IMR-90 (cell line): ENCODE measurements at regions not wholly inside any gene's neighbourhood (a gene's known extent, or its start where the extent isn't known, plus 50 kb on each side); places are given as distances from the start of the nearest gene placed in this dataset.

Source experiments
- ATAC-seq: fragments of 200-7000 bp; cut with Tn5 transposase; 2 replicates; pipeline ENCODE4 v1.9.1; 2020; ENCODE audit warnings: low read depth, mild to moderate bottlenecking, moderate library complexity
- BruUV-seq: library from RNA; stranded (reverse); fragments of 400-500 nt; replicated peaks from 2 replicates; lab custom pipeline; 2021; lab: Mats Ljungman, UMichigan
- CTCF ChIA-PET: fragments of 300-600 bp; formaldehyde crosslinking; extraction: SDS; loops from one replicate; lab custom pipeline; 2021; ENCODE audit warnings: antibody characterized with exemption; lab: Yijun Ruan, JAX
- POLR2A ChIA-PET: fragments of 300-600 bp; sonication (Branson Sonifier 250); formaldehyde crosslinking; loops from one replicate; lab custom pipeline; 2022; ENCODE audit warnings: antibody characterized with exemption; ENCODE audit not compliant: unreplicated experiment; lab: Charles Lee
- DNase-seq: peaks from one replicate; pipeline ENCODE4 v3.0.0; 2013
- H2AFZ ChIP-seq: replicated peaks from 2 replicates; pipeline ENCODE3; 2013; ENCODE audit warnings: low read length, mild to moderate bottlenecking; ENCODE audit not compliant: poor library complexity
- H2AK5ac ChIP-seq: 2 replicates; pipeline ENCODE4 v1.6.1; 2013; ENCODE audit warnings: low read depth, low read length, inconsistent platforms
- H2AK9ac ChIP-seq: replicated peaks from 2 replicates; pipeline ENCODE3; 2013; ENCODE audit warnings: mild to moderate bottlenecking, low read depth, low read length, moderate library complexity; ENCODE audit not compliant: poor library complexity
- H2BK120ac ChIP-seq: 2 replicates; pipeline ENCODE4 v1.6.1; 2013; ENCODE audit warnings: low read depth, low read length, inconsistent platforms
- H2BK15ac ChIP-seq: 3 replicates; pipeline ENCODE4 v1.6.1; 2013; ENCODE audit warnings: low read depth, low read length, inconsistent platforms
- H2BK20ac ChIP-seq: 2 replicates; pipeline ENCODE4 v1.6.1; 2013; ENCODE audit warnings: low read depth, mild to moderate bottlenecking, inconsistent platforms, low read length, moderate library complexity
- H2BK5ac ChIP-seq: 2 replicates; pipeline ENCODE4 v1.6.1; 2013; ENCODE audit warnings: mild to moderate bottlenecking, low read depth, low read length, inconsistent platforms; ENCODE audit not compliant: poor library complexity, severe bottlenecking
- H3K14ac ChIP-seq: replicated peaks from 2 replicates; pipeline ENCODE4 v1.6.1; 2013; ENCODE audit warnings: low read depth, low read length, inconsistent platforms
- H3K18ac ChIP-seq: 2 replicates; pipeline ENCODE4 v1.6.1; 2013; ENCODE audit warnings: low read depth, low read length, control low read depth
- H3K23ac ChIP-seq: 2 replicates; pipeline ENCODE4 v1.6.1; 2013; ENCODE audit warnings: low read depth, low read length, inconsistent platforms
- H3K27ac ChIP-seq: 2 replicates; pipeline ENCODE4 v1.5.1; 2013; ENCODE audit warnings: mild to moderate bottlenecking, control low read depth, low read length; ENCODE audit not compliant: insufficient read depth
- H3K27me3 ChIP-seq: 2 replicates; pipeline ENCODE4 v1.6.1; 2013; ENCODE audit warnings: low read length; ENCODE audit not compliant: control insufficient read depth, insufficient read depth
- H3K36me3 ChIP-seq: 2 replicates; pipeline ENCODE4 v1.6.1; 2013; ENCODE audit warnings: low read length, mixed read lengths; ENCODE audit not compliant: control insufficient read depth, insufficient read depth
- H3K4ac ChIP-seq: 2 replicates; pipeline ENCODE4 v1.6.1; 2013; ENCODE audit warnings: low read depth, low read length, inconsistent platforms
- H3K4me1 ChIP-seq: 2 replicates; pipeline ENCODE4 v1.6.1; 2013; ENCODE audit warnings: low read length, mixed read lengths; ENCODE audit not compliant: control insufficient read depth, insufficient read depth
- H3K4me2 ChIP-seq: 2 replicates; pipeline ENCODE4 v1.6.1; 2013; ENCODE audit warnings: low read depth, mild to moderate bottlenecking, control low read depth, low read length, moderate library complexity
- H3K4me3 ChIP-seq: 2 replicates; pipeline ENCODE4 v1.5.1; 2013; ENCODE audit warnings: low read depth, mild to moderate bottlenecking, control low read depth, low read length, moderate library complexity; ENCODE audit not compliant: insufficient read depth
- H3K56ac ChIP-seq: 2 replicates; pipeline ENCODE4 v1.6.1; 2013; ENCODE audit warnings: low read length, inconsistent platforms; ENCODE audit not compliant: insufficient read depth; ENCODE audit errors: extremely low read depth
- H3K79me1 ChIP-seq, 2 experiments: 2 replicates each; pipeline ENCODE4 v1.6.1; 2013; ENCODE audit warnings: low read length in 2 of 2, inconsistent platforms in 1 of 2, low read depth in 1 of 2
- H3K9ac ChIP-seq: 2 replicates; pipeline ENCODE4 v1.6.1; 2013; ENCODE audit warnings: low read depth, low read length, control low read depth
- H3K9me1 ChIP-seq: 2 replicates; pipeline ENCODE4 v1.6.1; 2013; ENCODE audit warnings: low read length, inconsistent platforms; ENCODE audit not compliant: insufficient read depth
- H3K9me3 ChIP-seq: 2 replicates; pipeline ENCODE4 v1.6.1; 2013; ENCODE audit warnings: low read length; ENCODE audit not compliant: control insufficient read depth, insufficient read depth
- H4K20me1 ChIP-seq: 2 replicates; pipeline ENCODE4 v1.6.1; 2013; ENCODE audit warnings: low read length, inconsistent platforms; ENCODE audit not compliant: insufficient read depth
- H4K5ac ChIP-seq: 2 replicates; pipeline ENCODE4 v1.6.1; 2013; ENCODE audit warnings: mild to moderate bottlenecking, low read depth, low read length, control low read depth
- H4K8ac ChIP-seq, 2 experiments: 2 replicates each; pipeline ENCODE4 v1.6.1; 2013; ENCODE audit warnings: low read depth in 2 of 2, low read length in 2 of 2, control low read depth in 1 of 2, inconsistent platforms in 1 of 2
- H4K91ac ChIP-seq: 2 replicates; pipeline ENCODE4 v1.6.1; 2013; ENCODE audit warnings: low read depth, low read length, inconsistent platforms; ENCODE audit not compliant: insufficient read depth
- BHLHE40 ChIP-seq: fragments of 150-350 bp; IDR thresholded peaks from 2 replicates; pipeline ENCODE4 v1.6.1; 2016; ENCODE audit warnings: mild to moderate bottlenecking, low read depth, low read length
- CEBPB ChIP-seq: IDR thresholded peaks from 2 replicates; pipeline ENCODE4 v1.6.1; 2012; ENCODE audit warnings: low read depth, low read length, improper control_type of control experiment
- CHD1 ChIP-seq: IDR thresholded peaks from 2 replicates; pipeline ENCODE4 v1.6.1; 2012; ENCODE audit warnings: low read depth, low read length, improper control_type of control experiment
- CTCF ChIP-seq: conservative IDR thresholded peaks from 2 replicates; pipeline ENCODE4 v1.5.1; 2012; ENCODE audit warnings: mild to moderate bottlenecking, low read depth, low read length, improper control_type of control experiment
- ELK1 ChIP-seq: fragments of 150-350 bp; IDR thresholded peaks from 2 replicates; pipeline ENCODE4 v1.6.1; 2016; ENCODE audit warnings: low read depth, mild to moderate bottlenecking, low read length, moderate library complexity, borderline replicate concordance
- FOS ChIP-seq: fragments of 150-350 bp; IDR thresholded peaks from 2 replicates; pipeline ENCODE4 v1.6.1; 2016; ENCODE audit warnings: low read depth, low read length
- MAFK ChIP-seq: IDR thresholded peaks from 2 replicates; pipeline ENCODE4 v1.6.1; 2012; ENCODE audit warnings: low read depth, low read length, improper control_type of control experiment
- MAZ ChIP-seq: IDR thresholded peaks from 2 replicates; pipeline ENCODE4 v1.6.1; 2012; ENCODE audit warnings: low read depth, mild to moderate bottlenecking, low read length, improper control_type of control experiment, moderate library complexity, borderline replicate concordance
- MXI1 ChIP-seq: IDR thresholded peaks from 2 replicates; pipeline ENCODE4 v1.6.1; 2012; ENCODE audit warnings: low read depth, mild to moderate bottlenecking, low read length, moderate library complexity, borderline replicate concordance
- NFE2L2 ChIP-seq: fragments of 150-350 bp; IDR thresholded peaks from 2 replicates; pipeline ENCODE4 v1.6.1; 2016; ENCODE audit warnings: low read depth, mild to moderate bottlenecking, low read length
- POLR2A ChIP-seq: IDR thresholded peaks from 2 replicates; pipeline ENCODE4 v1.6.1; 2012; ENCODE audit warnings: mild to moderate bottlenecking, low read depth, low read length
- RAD21 ChIP-seq: IDR thresholded peaks from 2 replicates; pipeline ENCODE4 v1.6.1; 2012; ENCODE audit warnings: low read length, improper control_type of control experiment
- RCOR1 ChIP-seq: IDR thresholded peaks from 2 replicates; pipeline ENCODE4 v1.6.1; 2012; ENCODE audit warnings: mild to moderate bottlenecking, low read length, improper control_type of control experiment; ENCODE audit not compliant: insufficient replicate concordance
- RFX5 ChIP-seq: IDR thresholded peaks from 2 replicates; pipeline ENCODE4 v1.8.0; 2012; ENCODE audit warnings: low read depth, mild to moderate bottlenecking, low read length, moderate library complexity
- SMC3 ChIP-seq: fragments of 150-350 bp; IDR thresholded peaks from 2 replicates; pipeline ENCODE4 v1.6.1; 2016; ENCODE audit warnings: low read depth, mild to moderate bottlenecking, antibody characterized with exemption, low read length, moderate library complexity
- USF2 ChIP-seq: fragments of 150-350 bp; IDR thresholded peaks from 2 replicates; pipeline ENCODE4 v1.6.1; 2017; ENCODE audit warnings: mild to moderate bottlenecking, antibody characterized with exemption, low read length, low read depth
- WGBS, 2 experiments: methylation state at CpG; one replicate each; pipeline versions ENCODE4 v1.1.5 to v1.1.7; 2013; ENCODE audit warnings: missing lambda C conversion rate in 2 of 2; ENCODE audit not compliant: insufficient read length in 1 of 2; ENCODE audit errors: extremely low coverage in 2 of 2; 5-methylcytosine and 5-hydroxymethylcytosine counted together
- dilution Hi-C: fragments of 300-500 bp; cut with HindIII; formaldehyde crosslinking; loops from one replicate; pipeline ENCODE4 v1.14.3; 2018; ENCODE audit warnings: low sequenced_read_pairs; ENCODE audit not compliant: unreplicated experiment
- in situ Hi-C: fragments of 300-500 bp; cut with MboI; formaldehyde crosslinking; loops from 3 replicates; pipeline ENCODE4 v1.14.3; 2019; ENCODE audit warnings: low sequenced_read_pairs, inconsistent platforms, mixed read lengths
- intact Hi-C: fragments of 100-400 bp; cut with micrococcal nuclease; formaldehyde crosslinking; loops from 2 replicates; pipeline ENCODE4 v1.10.0; 2022

DNA sequence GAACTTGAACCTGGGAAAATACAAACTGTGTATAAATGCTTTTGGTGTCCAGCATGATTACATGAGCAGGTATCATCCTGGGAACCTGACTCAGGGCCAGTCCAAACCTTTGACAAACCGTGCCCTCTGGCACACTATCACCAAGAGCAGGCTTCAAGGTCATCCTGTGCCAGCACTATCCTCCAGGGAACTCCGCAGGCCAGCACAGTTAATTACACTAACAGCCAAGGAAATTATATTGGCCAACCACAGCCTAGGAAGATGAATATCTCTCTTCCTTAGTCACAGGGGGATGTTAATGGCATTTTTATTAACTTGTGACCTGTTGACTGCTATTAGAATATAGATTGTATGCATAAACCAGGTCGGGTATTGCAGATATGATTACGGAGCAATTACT is 262.0 kb downstream of the TUSC7 start:
- DNase-seq = no peak
- Histone ChIP-seq H2BK5ac (no peak overlapping the region), H4K20me1 (no peaks in the 10 kb centered on the region), H2BK120ac (no peak overlapping the region), H3K27ac (no peak overlapping the region), H3K23ac (no peak overlapping the region), H3K36me3 (no peaks in the 10 kb centered on the region), H3K9ac (no peak overlapping the region), H3K27me3 (no peaks in the 10 kb centered on the region), H3K18ac (no peak overlapping the region), H3K4me3 (no peak overlapping the region), H3K79me1 (no peaks in the 10 kb centered on the region), H2BK15ac (no peak overlapping the region), H3K4ac (no peak overlapping the region), H4K8ac (no peak overlapping the region), H3K9me1 (no peaks in the 10 kb centered on the region), H3K9me3 (no peaks in the 10 kb centered on the region), H3K14ac (no peak overlapping the region), H2BK20ac (no peak overlapping the region), H4K91ac (no peak overlapping the region), H3K4me1 (no peaks in the 10 kb centered on the region), H2AK9ac (no peak overlapping the region), H2AFZ (no peak overlapping the region), H2AK5ac (no peak overlapping the region), H3K4me2 (no peak overlapping the region), H4K5ac (no peak overlapping the region), H3K56ac (no peak overlapping the region)
- ATAC-seq = no peak
- in situ Hi-C loops = no loop called here
- TF ChIP-seq CTCF (no peak), ELK1 (no peak), NFE2L2 (no peak), SMC3 (no peak), USF2 (no peak), FOS (no peak), RFX5 (no peak), CEBPB (no peak), RAD21 (no peak), MAFK (no peak), RCOR1 (no peak), MXI1 (no peak), MAZ (no peak), POLR2A (no peak), CHD1 (no peak), BHLHE40 (no peak)
- BruUV-seq = no TSS peak
- ChIA-PET POLR2A (no interaction called here), CTCF (no interaction called here)
- dilution Hi-C loops = no loop called here
- intact Hi-C loops = no loop called here
- no CpG with 5 or more reads among the region's 4 CpGs for WGBS, 2 experiments
